Jurkat, Clone E6-1 (cell line): ENCODE measurements at regions not wholly inside any gene's neighbourhood (a gene's known extent, or its start where the extent isn't known, plus 50 kb on each side); places are given as distances from the start of the nearest gene placed in this dataset.
"Not testable (repeated sequence)": the region's sequence is repeated elsewhere in the genome, so short reads cannot be mapped to it uniquely, and the experiment has no call there.

Experiments
- DNase-seq: peaks from one replicate; pipeline ENCODE4 v3.0.0-alpha.2; 2011; ENCODE audit warnings: low read depth, low spot score
- H3K4me3 ChIP-seq: 2 replicates; pipeline ENCODE4 v1.5.1; 2011; ENCODE audit warnings: mild to moderate bottlenecking, low read length, control low read depth, moderate library complexity

GRCh38 chr7:46759711-46760480 is 822.0 kb downstream of the TNS3 start:
- DNase-seq = no peak
- no peak overlapping the region for H3K4me3 ChIP-seq

- no peak for DNase-seq
- no peak overlapping the region for H3K4me3 ChIP-seq
Measured at GRCh38 chr7:46756996-46757395, 824.9 kb downstream of the TNS3 start.

GRCh38 chr7:46756256-46756655 is 825.7 kb downstream of the TNS3 start:
- no peak for DNase-seq
- H3K4me3 ChIP-seq = no peak overlapping the region

- no peak overlapping the region for H3K4me3 ChIP-seq
- DNase-seq = no peak
Measured at GRCh38 chr7:46755120-46756034, 826.5 kb downstream of the TNS3 start.

- DNase-seq = no peak
- no peak overlapping the region for H3K4me3 ChIP-seq
Measured at GRCh38 chr7:46754140-46754720, 827.7 kb downstream of the TNS3 start.

GRCh38 chr7:46753662-46754061 is 828.2 kb downstream of the TNS3 start:
- no peak overlapping the region for H3K4me3 ChIP-seq
- DNase-seq = no peak

- H3K4me3 ChIP-seq = no peak overlapping the region
- no peak for DNase-seq
Measured at GRCh38 chr7:46752881-46753366, 829.0 kb downstream of the TNS3 start.

- H3K4me3 ChIP-seq, DNase-seq: not testable (repeated sequence)
Measured at GRCh38 chr7:46751927-46752723, 829.8 kb downstream of the TNS3 start.

GRCh38 chr7:46751471-46751870 is 830.4 kb upstream of the IGFBP3 start:
- DNase-seq = no peak
- H3K4me3 ChIP-seq = no peak overlapping the region

- no peak overlapping the region for H3K4me3 ChIP-seq
- DNase-seq = no peak
Measured at GRCh38 chr7:46750321-46750865, 829.3 kb upstream of the IGFBP3 start.

GRCh38 chr7:46747869-46748576 is 827.0 kb upstream of the IGFBP3 start:
- DNase-seq = no peak
- no peak overlapping the region for H3K4me3 ChIP-seq

- no peak for DNase-seq
- H3K4me3 ChIP-seq = no peak overlapping the region
Measured at GRCh38 chr7:46746695-46747687, 825.9 kb upstream of the IGFBP3 start.

GRCh38 chr7:46745707-46746090 is 824.6 kb upstream of the IGFBP3 start:
- no peak for DNase-seq
- no peak overlapping the region for H3K4me3 ChIP-seq

GRCh38 chr7:46744957-46745706 is 824.1 kb upstream of the IGFBP3 start:
- no peak for DNase-seq
- no peak overlapping the region for H3K4me3 ChIP-seq

GRCh38 chr7:46742601-46743000 is 821.5 kb upstream of the IGFBP3 start:
- DNase-seq = no peak
- H3K4me3 ChIP-seq = no peak overlapping the region

GRCh38 chr7:46741938-46742540 is 821.0 kb upstream of the IGFBP3 start:
- DNase-seq = no peak
- no peak overlapping the region for H3K4me3 ChIP-seq
